Transverse colon (tissue), 4 donors: ENCODE measurements at regions not wholly inside any gene's neighbourhood (a gene's known extent, or its start where the extent isn't known, plus 50 kb on each side); places are given as distances from the start of the nearest gene placed in this dataset.

Experiments
- DNase-seq: peaks from one replicate; pipeline ENCODE4 v3.0.0-alpha.2; 2019
- H3K27ac ChIP-seq, 4 donors: fragments of 200-600 bp; sonication (generic); 2 replicates each; pipeline ENCODE4 v1.5.1; 2016 to 2018; ENCODE audit warnings: inconsistent platforms in 4 of 4
- H3K27me3 ChIP-seq: fragments of 200-600 bp; sonication (generic); 2 replicates; pipeline ENCODE4 v1.5.1; 2017; ENCODE audit warnings: inconsistent platforms
- H3K36me3 ChIP-seq, 4 donors: fragments of 200-600 bp; sonication (generic); 2 replicates each; pipeline ENCODE4 v1.5.1; 2017 to 2019; ENCODE audit warnings: inconsistent platforms in 4 of 4
- H3K4me1 ChIP-seq, 4 donors: fragments of 200-600 bp; sonication (generic); 2 replicates each; pipeline ENCODE4 v1.5.1; 2017 to 2020; ENCODE audit warnings: inconsistent platforms in 4 of 4
- H3K4me3 ChIP-seq, 4 donors: fragments of 200-600 bp; sonication (generic); 1 replicate in 1 of 4; 2 replicates in 3 of 4; pipeline versions ENCODE4 v1.5.1 to v1.6.1; 2017 to 2019; ENCODE audit warnings: inconsistent platforms in 4 of 4
- H3K9me3 ChIP-seq, 2 donors: fragments of 200-600 bp; sonication (generic); 2 replicates each; pipeline ENCODE4 v1.5.1; 2017 to 2019; ENCODE audit warnings: inconsistent platforms in 2 of 2
- CTCF ChIP-seq, 5 experiments: fragments of 200-600 bp in 3 of 5; fragments of 450-650 bp in 2 of 5; sonication (generic) in 3 of 5; IDR thresholded peaks; 1 replicate in 2 of 5; 2 replicates in 3 of 5; pipeline ENCODE4 v1.5.1; 2016 to 2017; ENCODE audit warnings: antibody characterized with exemption in 5 of 5, inconsistent platforms in 3 of 5, mild to moderate bottlenecking in 2 of 5, moderate library complexity in 1 of 5
- EP300 ChIP-seq: sonication (generic); formaldehyde crosslinking; IDR thresholded peaks from one replicate; pipeline ENCODE4 v1.6.1; 2017; ENCODE audit warnings: antibody characterized with exemption, low read depth
- POLR2A ChIP-seq: fragments of 450-650 bp; IDR thresholded peaks from one replicate; pipeline ENCODE4 v1.6.1; 2016; ENCODE audit warnings: antibody characterized with exemption, mild to moderate bottlenecking, moderate library complexity
- POLR2AphosphoS5 ChIP-seq, 3 donors: sonication (generic); formaldehyde crosslinking; IDR thresholded peaks; one replicate each; pipeline ENCODE4 v1.6.1; 2016; ENCODE audit warnings: antibody characterized with exemption in 3 of 3
- WGBS, 2 donors: methylation state at CpG; one replicate each; pipeline ENCODE4 v1.1.5; 2018; ENCODE audit warnings: low coverage in 1 of 2; 5-methylcytosine and 5-hydroxymethylcytosine counted together
- in situ Hi-C, 4 donors: fragments of 200-750 bp; cut with MboI; loops; one replicate each; pipeline versions ENCODE4 v1.15.0 to v1.15.1; 2017; ENCODE audit warnings: low sequenced_read_pairs in 3 of 4, low pct_ligation_motif_present in 1 of 4, low pct_unique_long_range_greater_than_20kb in 1 of 4
- intact Hi-C: fragments of 100-400 bp; cut with DNase I; formaldehyde crosslinking; loops from one replicate; pipeline ENCODE4 v1.15.1; 2023; ENCODE audit warnings: low total_unique reads

GRCh38 chr15:87131067-87131466 lies 1051.4 kb downstream of the AGBL1 start:
- intact Hi-C loops (no loop called here), in situ Hi-C loops (no loop called here)
- Histone ChIP-seq H3K9me3 (no peaks in the 10 kb centered on the region), H3K27me3 (no peaks in the 10 kb centered on the region), H3K36me3 (no peaks in the 10 kb centered on the region), H3K27ac (no peak overlapping the region), H3K4me1 (no peaks in the 10 kb centered on the region), H3K4me3 (no peak overlapping the region)
- WGBS, 2 donors, result 82 to 88% methylated on average over 1 of the region's 1 CpG
- TF ChIP-seq EP300 (no peak), POLR2A (no peak), CTCF (IDR thresholded peaks at IDR 0.05) (no peak), POLR2AphosphoS5 (IDR thresholded peaks at IDR 0.05) (no peak)
- DNase-seq, result no peak

GRCh38 chr15:87129916-87130315 lies 1050.2 kb downstream of the AGBL1 start:
- in situ Hi-C loops, result no loop called here
- Histone ChIP-seq H3K4me1 (no peaks in the 10 kb centered on the region), H3K27me3 (no peaks in the 10 kb centered on the region), H3K9me3 (no peaks in the 10 kb centered on the region), H3K27ac (no peak overlapping the region), H3K4me3 (no peak overlapping the region), H3K36me3 (no peaks in the 10 kb centered on the region)
- 55 to 60% methylated on average over 1 of the region's 1 CpG for WGBS, 2 donors
- intact Hi-C loops, result no loop called here
- DNase-seq, result no peak
- TF ChIP-seq POLR2A (no peak), EP300 (no peak), POLR2AphosphoS5 (IDR thresholded peaks at IDR 0.05) (no peak), CTCF (IDR thresholded peaks at IDR 0.05) (no peak)

GRCh38 chr15:87123676-87124382 lies 1044.2 kb downstream of the AGBL1 start:
- no peak for DNase-seq
- intact Hi-C loops (no loop called here), in situ Hi-C loops (no loop called here)
- Histone ChIP-seq H3K36me3 (no peaks in the 10 kb centered on the region), H3K27me3 (no peaks in the 10 kb centered on the region), H3K9me3 (no peaks in the 10 kb centered on the region), H3K27ac (no peak overlapping the region), H3K4me3 (no peak overlapping the region), H3K4me1 (no peaks in the 10 kb centered on the region)
- WGBS, 2 donors, result 77 to 87% methylated on average over 5 to 27 of the region's 27 CpGs
- no peak for TF ChIP-seq POLR2A
- TF ChIP-seq POLR2AphosphoS5 (IDR thresholded peaks at IDR 0.05), result no peak
- TF ChIP-seq EP300, result no peak
- no peak for TF ChIP-seq CTCF (IDR thresholded peaks at IDR 0.05)

GRCh38 chr15:87121336-87121735 lies 1041.7 kb downstream of the AGBL1 start:
- TF ChIP-seq POLR2AphosphoS5 (IDR thresholded peaks at IDR 0.05) (no peak), EP300 (no peak), CTCF (IDR thresholded peaks at IDR 0.05) (no peak), POLR2A (no peak)
- intact Hi-C loops (no loop called here), in situ Hi-C loops (no loop called here)
- Histone ChIP-seq H3K27me3 (no peaks in the 10 kb centered on the region), H3K9me3 (no peaks in the 10 kb centered on the region), H3K4me1 (no peaks in the 10 kb centered on the region), H3K36me3 (no peaks in the 10 kb centered on the region), H3K4me3 (no peak overlapping the region), H3K27ac (no peak overlapping the region)
- WGBS, 2 donors, result 31 to 66% methylated on average over 2 of the region's 2 CpGs
- no peak for DNase-seq
